GM12872 (cell line): ENCODE measurements at regions not wholly inside any gene's neighbourhood (a gene's known extent, or its start where the extent isn't known, plus 50 kb on each side); places are given as distances from the start of the nearest gene placed in this dataset.

Experiments
- TF ChIP-seq, protein P1 (sequence below): IDR thresholded peaks from 3 replicates; pipeline ENCODE4 v1.5.1; 2011; ENCODE audit warnings: low read depth, mild to moderate bottlenecking, low read length, moderate library complexity; ENCODE audit not compliant: insufficient read depth

DNA sequence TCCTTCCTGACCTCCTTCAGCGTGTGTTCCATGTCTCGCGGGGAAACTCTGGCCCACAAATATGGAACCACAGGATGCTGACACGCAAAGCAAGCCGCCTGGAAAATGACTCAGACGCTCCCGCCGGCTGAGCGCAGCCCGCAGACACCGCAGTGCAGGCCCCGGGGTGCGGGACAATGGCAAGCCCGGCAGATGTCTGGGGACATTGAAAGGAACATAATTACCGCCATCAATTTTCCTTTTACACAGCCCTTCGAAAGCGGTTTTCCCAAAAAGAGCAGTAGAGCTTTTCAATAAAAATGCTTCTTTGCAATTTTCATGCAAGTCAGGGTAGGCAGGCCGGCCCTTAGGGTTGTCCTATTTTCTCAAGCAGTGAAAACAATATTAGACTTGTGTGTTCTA is 159.2 kb upstream of the SH3BP4 start:
- TF ChIP-seq, protein P1, sequence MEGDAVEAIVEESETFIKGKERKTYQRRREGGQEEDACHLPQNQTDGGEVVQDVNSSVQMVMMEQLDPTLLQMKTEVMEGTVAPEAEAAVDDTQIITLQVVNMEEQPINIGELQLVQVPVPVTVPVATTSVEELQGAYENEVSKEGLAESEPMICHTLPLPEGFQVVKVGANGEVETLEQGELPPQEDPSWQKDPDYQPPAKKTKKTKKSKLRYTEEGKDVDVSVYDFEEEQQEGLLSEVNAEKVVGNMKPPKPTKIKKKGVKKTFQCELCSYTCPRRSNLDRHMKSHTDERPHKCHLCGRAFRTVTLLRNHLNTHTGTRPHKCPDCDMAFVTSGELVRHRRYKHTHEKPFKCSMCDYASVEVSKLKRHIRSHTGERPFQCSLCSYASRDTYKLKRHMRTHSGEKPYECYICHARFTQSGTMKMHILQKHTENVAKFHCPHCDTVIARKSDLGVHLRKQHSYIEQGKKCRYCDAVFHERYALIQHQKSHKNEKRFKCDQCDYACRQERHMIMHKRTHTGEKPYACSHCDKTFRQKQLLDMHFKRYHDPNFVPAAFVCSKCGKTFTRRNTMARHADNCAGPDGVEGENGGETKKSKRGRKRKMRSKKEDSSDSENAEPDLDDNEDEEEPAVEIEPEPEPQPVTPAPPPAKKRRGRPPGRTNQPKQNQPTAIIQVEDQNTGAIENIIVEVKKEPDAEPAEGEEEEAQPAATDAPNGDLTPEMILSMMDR = no peak

DNA sequence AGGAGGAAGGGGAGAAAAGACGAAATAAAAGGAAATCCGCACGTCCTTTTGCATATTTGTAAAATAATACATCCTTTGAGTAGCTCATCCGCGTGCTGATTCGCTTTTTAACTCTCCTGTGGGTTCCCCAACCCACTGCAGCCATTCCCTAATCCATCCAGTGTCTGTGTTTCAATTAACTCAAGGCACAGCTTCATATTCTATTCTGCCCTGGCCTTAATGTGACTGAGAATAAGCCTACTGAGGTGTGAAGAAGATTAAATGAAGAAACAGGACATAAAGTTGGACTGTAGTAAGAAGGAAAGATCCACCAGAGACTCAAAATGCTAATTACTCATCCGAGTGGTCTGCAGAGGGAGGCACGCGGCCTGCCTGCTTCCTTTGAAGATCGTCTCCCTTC is 161.4 kb upstream of the SH3BP4 start:
- TF ChIP-seq, protein P1 = no peak

DNA sequence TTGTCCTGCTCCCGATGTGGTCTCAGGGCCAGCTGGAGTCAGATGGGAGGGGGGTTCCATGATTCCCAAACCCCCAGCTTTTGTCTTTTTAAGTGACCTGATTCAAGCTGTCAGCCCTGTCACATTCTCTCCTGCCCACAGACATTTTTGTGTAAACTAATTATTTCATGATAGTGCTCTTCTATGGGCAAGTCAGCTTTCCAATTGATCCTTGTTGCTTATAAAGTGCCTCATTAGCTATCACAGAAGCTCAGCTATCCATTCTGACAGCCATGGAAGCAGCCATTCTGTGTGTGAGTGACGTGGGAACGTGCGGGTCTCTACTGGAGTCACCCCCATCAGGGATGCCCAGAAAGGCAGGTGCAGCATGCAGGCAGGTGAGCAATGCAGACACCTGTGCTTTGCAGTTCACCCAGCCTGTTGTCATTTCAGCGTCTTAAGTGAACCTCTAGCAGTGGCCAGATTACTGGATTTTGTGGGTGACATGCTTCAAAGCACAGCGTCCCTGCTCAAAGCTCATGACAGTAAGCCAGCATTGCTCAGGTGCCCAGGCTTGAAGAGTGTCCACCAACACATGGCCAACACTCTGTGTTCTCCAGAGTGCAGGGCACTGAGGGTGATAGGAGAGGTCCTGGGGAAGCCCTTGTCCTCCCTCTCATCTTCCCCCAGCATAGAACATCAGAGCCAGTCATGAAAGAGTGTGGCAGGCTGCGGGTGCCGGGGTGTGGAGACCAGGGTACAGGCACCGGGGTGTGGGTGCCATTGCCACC is 162.1 kb upstream of the SH3BP4 start:
- TF ChIP-seq, protein P1 = no peak

DNA sequence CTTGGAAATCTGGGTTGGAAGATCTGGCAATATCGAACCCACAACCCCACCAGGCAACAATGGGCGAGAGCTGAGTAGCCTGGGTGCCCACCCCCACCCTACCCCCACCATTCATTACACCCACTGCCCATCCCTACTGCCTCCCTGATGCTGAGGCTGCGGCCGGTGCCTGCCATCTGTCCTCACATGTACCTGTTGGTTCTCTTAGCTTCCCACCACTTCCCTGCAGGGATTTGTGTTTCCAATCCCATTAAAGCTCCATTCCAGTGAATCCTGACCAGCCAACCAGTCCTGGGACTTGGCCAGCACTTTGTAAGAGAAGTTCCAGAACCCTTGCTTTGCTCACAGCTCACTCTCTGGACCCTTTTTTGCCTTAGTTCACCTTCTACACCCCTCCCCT is 163.0 kb upstream of the SH3BP4 start:
- TF ChIP-seq, protein P1 = no peak

DNA sequence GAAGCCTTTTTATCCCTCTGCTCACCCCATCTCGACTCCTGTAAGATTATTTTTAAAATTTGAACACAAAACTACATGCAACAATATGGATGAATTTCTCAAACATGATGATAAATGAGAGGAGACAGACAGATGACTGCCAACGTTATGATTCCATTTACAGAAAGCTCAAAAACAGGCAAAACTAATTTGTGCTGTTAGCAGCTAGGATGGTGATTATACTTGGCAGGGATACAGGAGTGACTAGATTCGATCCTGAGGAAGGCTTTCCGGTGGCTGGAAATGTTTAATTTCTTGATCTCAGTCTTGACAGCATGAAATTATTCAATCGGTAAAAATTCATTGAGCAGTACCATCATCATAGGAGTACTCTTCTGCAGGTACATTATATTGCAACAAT is 163.4 kb upstream of the SH3BP4 start:
- TF ChIP-seq, protein P1 = no peak

DNA sequence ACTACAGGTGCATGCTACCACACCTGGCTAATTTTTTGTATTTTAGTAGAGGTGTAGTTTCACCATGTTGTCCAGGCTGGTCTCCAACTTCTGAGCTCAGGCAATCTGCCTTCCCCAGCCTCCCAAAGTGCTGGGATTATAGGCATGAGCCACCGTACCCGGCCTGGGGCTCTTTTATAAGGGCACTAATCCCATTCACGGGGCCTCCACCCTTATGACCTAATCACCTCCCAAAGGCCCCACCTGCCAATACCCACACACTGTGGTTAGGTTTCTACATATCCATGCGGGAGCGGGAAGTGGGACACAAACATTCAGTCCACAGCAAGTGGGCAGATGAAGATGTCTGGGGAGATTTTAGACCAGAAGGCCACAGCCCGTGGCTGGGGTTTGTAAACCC is 164.7 kb upstream of the SH3BP4 start:
- TF ChIP-seq, protein P1 = no peak

DNA sequence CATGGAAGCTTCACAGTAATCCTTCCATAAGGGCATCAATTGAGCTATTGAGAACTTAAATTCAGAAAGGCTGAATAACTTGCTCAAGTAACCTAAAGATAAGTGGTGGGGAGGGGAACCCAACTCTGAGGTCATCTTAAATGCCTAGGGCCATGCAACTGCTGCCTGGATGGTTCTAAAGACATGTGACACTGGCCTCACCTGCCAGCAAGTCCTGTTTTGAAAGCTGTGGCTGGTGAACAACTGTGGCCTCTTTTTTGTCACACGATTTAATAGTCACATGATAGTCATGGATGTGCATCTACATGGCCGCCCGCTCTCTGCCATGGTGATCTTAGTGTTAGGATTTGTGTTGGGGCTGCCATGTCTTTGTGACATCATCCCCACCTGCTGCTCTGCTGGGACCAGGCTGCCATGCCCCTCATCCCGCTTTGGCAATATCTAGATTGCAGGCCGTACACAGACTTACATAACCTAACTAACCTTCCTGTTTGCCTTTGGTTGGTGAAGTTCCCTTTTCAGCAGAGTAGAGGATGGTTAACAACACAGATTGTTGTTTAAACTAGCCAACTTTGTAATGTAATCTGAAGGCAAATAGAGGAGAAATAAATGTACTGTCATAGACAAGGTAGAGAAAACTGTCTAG is 177.9 kb upstream of the SH3BP4 start:
- TF ChIP-seq, protein P1 = no peak
